GM12872 (cell line): ENCODE measurements at regions not wholly inside any gene's neighbourhood (a gene's known extent, or its start where the extent isn't known, plus 50 kb on each side); places are given as distances from the start of the nearest gene placed in this dataset.
A peak's percentile ranks its signal among the peaks of the same experiment; 100 is the strongest.

Experiments
- TF ChIP-seq, protein P1 (sequence below): IDR thresholded peaks from 3 replicates; pipeline ENCODE4 v1.5.1; 2011; ENCODE audit warnings: low read depth, mild to moderate bottlenecking, low read length, moderate library complexity; ENCODE audit not compliant: insufficient read depth

DNA sequence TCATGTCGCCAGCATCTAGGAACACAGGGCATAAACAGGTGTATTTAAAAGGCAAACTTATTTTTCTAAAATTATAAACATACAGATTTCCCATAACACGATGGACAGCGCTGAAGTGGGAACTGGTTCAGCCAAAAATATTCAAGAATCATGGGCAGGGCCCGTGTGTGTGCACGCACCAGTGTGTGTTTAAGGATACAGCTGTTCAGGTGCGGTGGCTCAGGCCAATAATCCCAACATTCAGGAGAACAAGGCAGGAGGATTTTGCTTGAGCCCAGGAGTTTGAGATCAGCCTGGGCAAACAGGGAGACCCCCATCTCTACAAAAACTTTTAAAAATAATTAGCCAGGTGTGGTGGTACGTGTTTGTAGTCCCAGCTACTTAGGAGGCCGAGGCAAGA, 288.6 kb upstream of the HDAC4 start:
- TF ChIP-seq, protein P1, sequence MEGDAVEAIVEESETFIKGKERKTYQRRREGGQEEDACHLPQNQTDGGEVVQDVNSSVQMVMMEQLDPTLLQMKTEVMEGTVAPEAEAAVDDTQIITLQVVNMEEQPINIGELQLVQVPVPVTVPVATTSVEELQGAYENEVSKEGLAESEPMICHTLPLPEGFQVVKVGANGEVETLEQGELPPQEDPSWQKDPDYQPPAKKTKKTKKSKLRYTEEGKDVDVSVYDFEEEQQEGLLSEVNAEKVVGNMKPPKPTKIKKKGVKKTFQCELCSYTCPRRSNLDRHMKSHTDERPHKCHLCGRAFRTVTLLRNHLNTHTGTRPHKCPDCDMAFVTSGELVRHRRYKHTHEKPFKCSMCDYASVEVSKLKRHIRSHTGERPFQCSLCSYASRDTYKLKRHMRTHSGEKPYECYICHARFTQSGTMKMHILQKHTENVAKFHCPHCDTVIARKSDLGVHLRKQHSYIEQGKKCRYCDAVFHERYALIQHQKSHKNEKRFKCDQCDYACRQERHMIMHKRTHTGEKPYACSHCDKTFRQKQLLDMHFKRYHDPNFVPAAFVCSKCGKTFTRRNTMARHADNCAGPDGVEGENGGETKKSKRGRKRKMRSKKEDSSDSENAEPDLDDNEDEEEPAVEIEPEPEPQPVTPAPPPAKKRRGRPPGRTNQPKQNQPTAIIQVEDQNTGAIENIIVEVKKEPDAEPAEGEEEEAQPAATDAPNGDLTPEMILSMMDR = no peak

DNA sequence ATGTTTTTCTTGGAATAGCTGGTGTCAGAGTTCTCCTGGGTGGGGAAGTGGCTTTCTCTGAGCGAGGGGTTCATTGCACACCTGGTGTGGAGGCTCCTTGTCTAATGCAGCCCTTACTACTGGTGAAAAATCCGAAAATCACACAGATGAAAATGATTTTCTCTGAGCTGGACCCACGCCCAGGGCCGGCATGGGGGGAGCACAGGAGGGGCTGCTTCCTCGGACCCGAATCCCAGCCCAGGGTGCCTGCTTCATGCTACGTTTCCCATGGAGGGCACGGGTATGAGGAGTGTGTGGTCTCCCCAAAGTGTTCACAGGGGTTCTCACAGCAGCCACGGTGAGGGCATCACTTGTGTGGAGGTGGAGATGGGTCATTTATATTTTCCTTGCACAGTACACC, 288.0 kb upstream of the HDAC4 start:
- TF ChIP-seq, protein P1 = no peak

DNA sequence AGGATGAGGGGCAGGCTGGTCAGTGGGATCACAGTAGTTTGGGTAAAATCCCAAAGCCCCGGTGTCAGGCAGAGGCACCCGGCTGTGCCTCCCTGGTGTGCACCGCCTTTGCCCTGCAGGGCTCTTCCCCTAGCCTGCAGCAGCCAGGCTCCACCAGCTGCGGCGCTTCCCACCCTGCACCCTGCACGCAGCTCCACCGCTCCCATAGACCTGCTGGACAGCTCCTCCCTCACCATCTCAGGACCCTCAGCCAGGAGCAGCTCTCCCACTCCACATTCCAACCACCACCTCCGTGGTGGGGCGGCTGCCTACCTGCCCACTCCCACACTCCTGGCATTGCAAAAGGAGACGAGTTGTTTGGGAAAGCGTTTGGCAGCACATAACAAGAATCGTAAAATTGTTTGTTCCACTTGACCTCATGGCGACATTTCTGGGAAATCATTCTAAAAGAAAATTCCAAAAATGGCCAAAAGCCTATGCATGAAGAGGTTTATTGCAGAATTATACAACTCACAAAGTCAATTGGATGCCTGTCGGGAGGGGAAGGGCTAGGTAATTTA, 287.4 kb upstream of the HDAC4 start:
- TF ChIP-seq, protein P1 = peak; percentile 56

DNA sequence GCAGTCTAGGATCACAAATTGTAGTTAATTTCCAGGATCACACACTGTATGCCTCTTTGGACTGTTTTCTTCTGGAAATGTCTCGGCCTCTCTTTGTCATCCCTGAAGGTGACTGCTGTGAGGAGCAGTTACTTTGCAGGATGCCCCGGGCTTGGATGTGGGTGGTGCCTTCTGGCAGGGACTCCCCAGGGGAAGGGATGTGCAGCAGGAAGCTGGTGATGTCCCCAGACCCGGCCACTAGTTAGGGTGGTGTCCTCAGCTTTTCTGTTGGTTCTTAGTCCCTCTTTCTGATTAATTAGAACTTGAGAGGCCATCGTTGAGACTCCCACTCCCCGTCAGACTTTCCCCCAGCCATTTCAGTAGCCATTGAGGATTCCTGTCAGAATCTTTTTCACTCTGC, 286.6 kb upstream of the HDAC4 start:
- TF ChIP-seq, protein P1 = no peak

DNA sequence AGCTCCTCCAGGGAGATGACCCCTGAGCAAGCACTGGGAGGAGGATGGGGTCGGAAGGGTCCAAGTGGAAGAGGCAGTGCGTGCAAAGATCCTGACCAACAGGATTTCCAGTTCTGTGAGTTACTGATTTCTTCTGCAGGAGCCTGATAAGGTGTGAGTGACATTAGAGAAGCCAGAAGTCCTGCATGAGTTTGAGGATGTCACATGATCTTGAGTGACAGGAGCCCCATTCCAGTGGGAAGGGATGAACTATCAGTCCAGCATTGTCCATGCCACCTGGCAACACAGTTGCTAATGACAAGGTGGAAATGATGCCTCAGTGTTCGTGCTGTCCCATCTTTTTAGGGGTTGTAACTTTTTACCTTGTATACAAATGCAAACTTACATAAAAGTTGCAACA, 285.1 kb upstream of the HDAC4 start:
- TF ChIP-seq, protein P1 = no peak

DNA sequence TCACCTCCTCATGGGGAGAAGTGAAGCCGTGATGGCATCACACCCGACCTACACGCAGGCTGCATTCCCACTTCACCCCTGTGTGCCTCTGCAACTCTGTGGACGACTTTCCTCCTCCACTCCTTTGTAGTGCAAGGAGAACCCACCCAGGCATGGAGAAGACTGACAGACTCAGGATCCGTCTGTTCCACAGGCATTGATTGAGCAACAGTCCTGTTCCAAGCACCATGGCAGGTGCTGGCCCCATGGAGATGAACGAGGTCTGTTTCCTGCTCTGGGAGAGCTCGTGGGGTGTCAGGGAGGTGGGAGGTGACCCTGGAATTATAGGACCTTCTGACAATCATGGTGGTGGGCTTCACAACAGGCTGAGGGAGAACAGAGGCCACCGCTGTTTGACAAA, 284.7 kb upstream of the HDAC4 start:
- TF ChIP-seq, protein P1 = no peak

DNA sequence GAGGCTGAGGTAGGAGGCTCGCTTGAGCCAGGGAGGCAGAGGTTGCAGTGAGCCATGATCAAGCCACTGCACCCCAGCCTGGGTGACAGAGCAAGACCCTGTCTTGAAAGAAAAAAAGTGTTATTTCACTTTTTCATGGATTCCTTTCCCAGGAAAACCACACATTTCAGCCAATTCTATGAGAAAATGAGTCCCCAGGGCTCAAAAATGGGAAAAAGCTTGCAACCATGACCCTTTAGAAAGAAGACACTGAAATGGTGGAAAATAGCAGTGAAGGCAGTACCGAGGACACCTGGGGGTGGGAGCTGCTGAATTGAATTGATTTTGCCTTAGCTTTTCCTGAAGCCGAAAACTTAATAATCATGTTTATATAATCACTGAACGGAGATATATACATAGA, 284.2 kb upstream of the HDAC4 start:
- TF ChIP-seq, protein P1 = no peak
